Common myeloid progenitor, CD34-positive (primary cell): ENCODE measurements at regions not wholly inside any gene's neighbourhood (a gene's known extent, or its start where the extent isn't known, plus 50 kb on each side); places are given as distances from the start of the nearest gene placed in this dataset.
A peak's percentile ranks its signal among the peaks of the same experiment; 100 is the strongest.

Experiments
- CTCF ChIA-PET: fragments of 350-600 bp; sonication (Branson Sonifier 250); formaldehyde crosslinking; loops from one replicate; lab custom pipeline; 2021; ENCODE audit warnings: antibody characterized with exemption; lab: Charles Lee
- POLR2A ChIA-PET: fragments of 350-600 bp; sonication (Branson Sonifier 250); formaldehyde crosslinking; loops from one replicate; lab custom pipeline; 2021; ENCODE audit warnings: antibody characterized with exemption; lab: Charles Lee
- DNase-seq, 3 donors: peaks; one replicate each; pipeline versions ENCODE4 v3.0.0 to v3.0.0-alpha.2; 2013
- H3K27ac ChIP-seq, 2 experiments: 1 replicate in 1 of 2; 2 replicates in 1 of 2; pipeline ENCODE4 v1.7.0; 2013; ENCODE audit warnings: inconsistent platforms in 2 of 2, low read length in 2 of 2, mild to moderate bottlenecking in 2 of 2, low read depth in 1 of 2, moderate library complexity in 1 of 2; ENCODE audit not compliant: severe bottlenecking in 2 of 2, insufficient read depth in 1 of 2, poor library complexity in 1 of 2
- H3K27me3 ChIP-seq, 5 experiments: replicated peaks in 2 of 5; 1 replicate in 3 of 5; 2 replicates in 2 of 5; pipeline versions ENCODE4 v1.6.1 to v1.7.0; 2013; ENCODE audit warnings: low read length in 4 of 5, mild to moderate bottlenecking in 2 of 5, moderate library complexity in 2 of 5, inconsistent platforms in 1 of 5; ENCODE audit not compliant: insufficient read depth in 5 of 5, control insufficient read depth in 4 of 5
- H3K36me3 ChIP-seq, 4 experiments: 1 replicate in 2 of 4; 2 replicates in 2 of 4; pipeline versions ENCODE4 v1.6.1 to v1.7.0; 2013; ENCODE audit warnings: low read length in 3 of 4, control low read depth in 1 of 4, mild to moderate bottlenecking in 1 of 4; ENCODE audit not compliant: control insufficient read depth in 4 of 4, insufficient read depth in 4 of 4
- H3K4me1 ChIP-seq, 4 experiments: 1 replicate in 3 of 4; 2 replicates in 1 of 4; pipeline versions ENCODE4 v1.6.1 to v1.7.1; 2013; ENCODE audit warnings: low read length in 3 of 4, mild to moderate bottlenecking in 3 of 4, control low read depth in 1 of 4, inconsistent platforms in 1 of 4, moderate library complexity in 1 of 4; ENCODE audit not compliant: control insufficient read depth in 4 of 4, insufficient read depth in 4 of 4; ENCODE audit errors: control extremely low read depth in 1 of 4
- H3K4me3 ChIP-seq, 7 experiments: 1 replicate in 4 of 7; 2 replicates in 3 of 7; pipeline versions ENCODE4 v1.5.1 to v1.7.0; 2013; ENCODE audit warnings: mild to moderate bottlenecking in 7 of 7, low read length in 6 of 7, moderate library complexity in 6 of 7, inconsistent platforms in 2 of 7, low read depth in 2 of 7, control low read depth in 1 of 7; ENCODE audit not compliant: insufficient read depth in 4 of 7, control insufficient read depth in 1 of 7; ENCODE audit errors: extremely low read depth in 1 of 7
- H3K9me3 ChIP-seq, 5 experiments: 1 replicate in 4 of 5; 2 replicates in 1 of 5; pipeline versions ENCODE4 v1.6.1 to v1.7.1; 2013; ENCODE audit warnings: low read length in 4 of 5, mild to moderate bottlenecking in 2 of 5, inconsistent platforms in 1 of 5, low read depth in 1 of 5, moderate library complexity in 1 of 5; ENCODE audit not compliant: control insufficient read depth in 4 of 5, insufficient read depth in 2 of 5; ENCODE audit errors: control extremely low read depth in 1 of 5
- WGBS: methylation state at CpG from one replicate; pipeline ENCODE4 v1.1.5; 2013; ENCODE audit not compliant: insufficient coverage; 5-methylcytosine and 5-hydroxymethylcytosine counted together

- CTCF ChIA-PET = no interaction called here
- Histone ChIP-seq H3K4me3 (no peak overlapping the region), H3K27ac (no peak overlapping the region), H3K36me3 (no peaks in the 10 kb centered on the region), H3K4me1 (peaks cover 0 to 3% (median under 1%) of the 10 kb centered on the region in 4 experiments), H3K9me3 (peaks cover 0 to 4% (median 0%) of the 10 kb centered on the region in 5 experiments), H3K27me3 (no peaks in the 10 kb centered on the region)
- POLR2A ChIA-PET = no interaction called here
- DNase-seq = no peak
- no CpG with 5 or more reads among the region's 5 CpGs for WGBS
Measured at GRCh38 chr4:59646082-59646481, 1554.0 kb upstream of the ADGRL3 start.

- Histone ChIP-seq H3K4me1 (peaks cover 0 to 7% (median under 1%) of the 10 kb centered on the region in 4 experiments), H3K27ac (no peak overlapping the region), H3K9me3 (peaks cover 0 to 4% (median 0%) of the 10 kb centered on the region in 5 experiments), H3K36me3 (no peaks in the 10 kb centered on the region), H3K27me3 (no peaks in the 10 kb centered on the region), H3K4me3 (no peak overlapping the region)
- POLR2A ChIA-PET = no interaction called here
- CTCF ChIA-PET = interaction anchor here (0.8 to 1.3 kb wide), 3 partner anchors 13 to 186 kb away, joined by 3 read pairs; no protein-coding TSS in a partner anchor
- DNase-seq = no peak
- 100% methylated on average over 2 of the region's 2 CpGs for WGBS
Measured at GRCh38 chr4:59647011-59647410, 1553.1 kb upstream of the ADGRL3 start.

- H3K4me3 ChIP-seq = no peak overlapping the region
- peaks cover 0 to 4% (median 0%) of the 10 kb centered on the region in 5 experiments for H3K9me3 ChIP-seq
- no peak overlapping the region for H3K27ac ChIP-seq
- no peaks in the 10 kb centered on the region for H3K36me3 ChIP-seq
- ChIA-PET POLR2A (no interaction called here), CTCF (interaction anchor here (0.8 to 1.3 kb wide), 3 partner anchors 13 to 185 kb away, joined by 3 read pairs; no protein-coding TSS in a partner anchor)
- H3K27me3 ChIP-seq = no peaks in the 10 kb centered on the region
- no peak for DNase-seq
- peaks cover 0 to 7% (median under 1%) of the 10 kb centered on the region in 4 experiments for H3K4me1 ChIP-seq
Measured at GRCh38 chr4:59647500-59647899, 1552.6 kb upstream of the ADGRL3 start.

- Histone ChIP-seq H3K36me3 (no peaks in the 10 kb centered on the region), H3K27me3 (no peaks in the 10 kb centered on the region), H3K4me1 (peaks cover 0 to 7% (median under 1%) of the 10 kb centered on the region in 4 experiments), H3K4me3 (no peak overlapping the region), H3K27ac (no peak overlapping the region), H3K9me3 (peaks cover 0 to 6% (median 0%) of the 10 kb centered on the region in 5 experiments)
- ChIA-PET POLR2A (no interaction called here), CTCF (no interaction called here)
- peak; percentile 2 to 61 (median 61) for DNase-seq
- WGBS = 5% methylated on average over 3 of the region's 3 CpGs
Measured at GRCh38 chr4:59650861-59651260, 1549.3 kb upstream of the ADGRL3 start.

- Histone ChIP-seq H3K27me3 (no peaks in the 10 kb centered on the region), H3K9me3 (peaks cover 0 to 3% (median 0%) of the 10 kb centered on the region in 5 experiments), H3K4me3 (no peak overlapping the region), H3K36me3 (no peaks in the 10 kb centered on the region), H3K4me1 (peaks cover 0 to 4% (median 0%) of the 10 kb centered on the region in 4 experiments), H3K27ac (no peak overlapping the region)
- POLR2A ChIA-PET = no interaction called here
- DNase-seq = no peak
- WGBS = 100% methylated on average over 4 of the region's 4 CpGs
- CTCF ChIA-PET = no interaction called here
Measured at GRCh38 chr4:59655996-59656395, 1544.1 kb upstream of the ADGRL3 start.

GRCh38 chr4:59664771-59665170 lies 1535.4 kb upstream of the ADGRL3 start:
- POLR2A ChIA-PET = no interaction called here
- WGBS = no CpG with 5 or more reads among the region's 1 CpG

GRCh38 chr4:59666645-59667044 lies 1533.5 kb upstream of the ADGRL3 start:
- CTCF ChIA-PET = no interaction called here

More at GRCh38 chr4:59664771-59665170, 1535.4 kb upstream of the ADGRL3 start:
- H3K27ac ChIP-seq = no peak overlapping the region
- no peaks in the 10 kb centered on the region for H3K4me1 ChIP-seq
- peaks cover 0 to 1% (median 0%) of the 10 kb centered on the region in 5 experiments for H3K9me3 ChIP-seq
- H3K27me3 ChIP-seq = no peaks in the 10 kb centered on the region
- no peak overlapping the region for H3K4me3 ChIP-seq
- no peaks in the 10 kb centered on the region for H3K36me3 ChIP-seq
- no peak for DNase-seq
- CTCF ChIA-PET = no interaction called here

More at GRCh38 chr4:59666645-59667044, 1533.5 kb upstream of the ADGRL3 start:
- Histone ChIP-seq H3K9me3 (no peaks in the 10 kb centered on the region), H3K4me3 (no peak overlapping the region), H3K4me1 (no peaks in the 10 kb centered on the region), H3K27ac (no peak overlapping the region), H3K27me3 (no peaks in the 10 kb centered on the region), H3K36me3 (no peaks in the 10 kb centered on the region)
- WGBS = 100% methylated on average over 1 of the region's 2 CpGs
- POLR2A ChIA-PET = no interaction called here
- no peak for DNase-seq
